Activated naive CD4-positive, alpha-beta T cell treated with anti-CD3 and anti-CD28 coated beads, Interleukin-2, amount 10 ng/mL, durations not matched to agents 7 days and 5 days (primary cell): ENCODE measurements at regions not wholly inside any gene's neighbourhood (a gene's known extent, or its start where the extent isn't known, plus 50 kb on each side); places are given as distances from the start of the nearest gene placed in this dataset.
"Not testable (repeated sequence)": the region's sequence is repeated elsewhere in the genome, so short reads cannot be mapped to it uniquely, and the experiment has no call there.

ENCODE experiments used
- CTCF ChIA-PET: fragments of 350-600 bp; sonication (Branson Sonifier 250); formaldehyde crosslinking; loops from one replicate; lab custom pipeline; 2021; ENCODE audit warnings: antibody characterized with exemption; lab: Charles Lee
- DNase-seq: peaks from one replicate; pipeline ENCODE4 v3.0.0-alpha.2; 2020
- H3K27ac Mint-ChIP-seq: one replicate; pipeline ENCODE4 v1.8.0; 2021; ENCODE audit warnings: mild to moderate bottlenecking, moderate library complexity, mixed read lengths
- H3K27me3 Mint-ChIP-seq: one replicate; pipeline ENCODE4 v1.8.0; 2021; ENCODE audit warnings: mild to moderate bottlenecking, mixed read lengths
- H3K36me3 Mint-ChIP-seq: one replicate; pipeline ENCODE4 v1.8.0; 2021; ENCODE audit warnings: mixed read lengths
- H3K4me1 Mint-ChIP-seq: one replicate; pipeline ENCODE4 v1.8.0; 2021; ENCODE audit warnings: mixed read lengths
- H3K4me3 Mint-ChIP-seq: one replicate; pipeline ENCODE4 v1.8.0; 2021; ENCODE audit warnings: mild to moderate bottlenecking, moderate library complexity, mixed read lengths
- H3K9me3 Mint-ChIP-seq: one replicate; pipeline ENCODE4 v1.8.0; 2021; ENCODE audit warnings: mixed read lengths

GRCh38 chr17:22253007-22253406, 560.7 kb downstream of the KCNJ18 start:
- Mint-ChIP-seq H3K27ac (no peak overlapping the region), H3K36me3 (no peaks in the 10 kb centered on the region), H3K27me3 (no peaks in the 10 kb centered on the region), H3K4me1 (no peaks in the 10 kb centered on the region), H3K4me3 (no peak overlapping the region), H3K9me3 (peaks cover 3% of the 10 kb centered on the region)
- DNase-seq: no peak
- CTCF ChIA-PET: no interaction called here

GRCh38 chr17:22265807-22266206, 573.5 kb downstream of the KCNJ18 start:
- H3K9me3 Mint-ChIP-seq: peaks cover 30% of the 10 kb centered on the region
- no peak overlapping the region for H3K27ac Mint-ChIP-seq
- no peaks in the 10 kb centered on the region for H3K4me1 Mint-ChIP-seq
- H3K27me3 Mint-ChIP-seq: no peaks in the 10 kb centered on the region
- H3K4me3 Mint-ChIP-seq: no peak overlapping the region
- no peak for DNase-seq
- CTCF ChIA-PET: no interaction called here
- no peaks in the 10 kb centered on the region for H3K36me3 Mint-ChIP-seq

DNA sequence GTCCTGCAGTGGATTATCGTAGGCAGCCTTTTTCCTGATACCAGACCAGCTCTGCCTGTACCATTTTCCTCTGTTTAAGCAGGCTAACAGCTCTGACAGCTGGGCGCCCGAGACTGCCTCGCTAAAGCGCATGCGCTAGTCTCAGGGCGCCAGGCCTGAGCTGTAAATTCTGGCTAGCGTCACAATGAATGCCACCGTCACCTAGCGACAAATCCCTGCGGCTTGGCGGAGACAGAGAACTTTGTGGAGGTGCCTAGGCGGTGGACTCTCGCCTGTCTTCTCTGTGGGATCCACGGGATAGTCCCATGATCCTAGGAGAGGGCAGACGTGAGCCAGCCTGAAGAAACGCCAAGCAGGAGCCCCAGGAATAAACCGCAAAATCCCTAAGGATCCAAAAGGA, 573.9 kb downstream of the KCNJ18 start:
- Mint-ChIP-seq H3K27ac (no peak overlapping the region), H3K4me1 (no peaks in the 10 kb centered on the region), H3K9me3 (peaks cover 29% of the 10 kb centered on the region), H3K4me3 (no peak overlapping the region), H3K27me3 (no peaks in the 10 kb centered on the region), H3K36me3 (no peaks in the 10 kb centered on the region)
- no peak for DNase-seq
- CTCF ChIA-PET: no interaction called here

GRCh38 chr17:22267019-22267418, 574.7 kb downstream of the KCNJ18 start:
- Mint-ChIP-seq H3K9me3 (peaks cover 36% of the 10 kb centered on the region), H3K4me3 (no peak overlapping the region), H3K36me3 (no peaks in the 10 kb centered on the region), H3K27me3 (no peaks in the 10 kb centered on the region), H3K4me1 (no peaks in the 10 kb centered on the region), H3K27ac (no peak overlapping the region)
- CTCF ChIA-PET: no interaction called here
- no peak for DNase-seq

GRCh38 chr17:22268214-22268911, 576.0 kb downstream of the KCNJ18 start:
- CTCF ChIA-PET: interaction anchor here (1.2 kb wide), 1 partner anchor 9 kb away, joined by 3 read pairs; no protein-coding TSS in a partner anchor
- Mint-ChIP-seq H3K4me1 (no peaks in the 10 kb centered on the region), H3K27ac (no peak overlapping the region), H3K4me3 (no peak overlapping the region), H3K27me3 (no peaks in the 10 kb centered on the region), H3K36me3 (no peaks in the 10 kb centered on the region), H3K9me3 (peaks cover 37% of the 10 kb centered on the region)
- no peak for DNase-seq

DNA sequence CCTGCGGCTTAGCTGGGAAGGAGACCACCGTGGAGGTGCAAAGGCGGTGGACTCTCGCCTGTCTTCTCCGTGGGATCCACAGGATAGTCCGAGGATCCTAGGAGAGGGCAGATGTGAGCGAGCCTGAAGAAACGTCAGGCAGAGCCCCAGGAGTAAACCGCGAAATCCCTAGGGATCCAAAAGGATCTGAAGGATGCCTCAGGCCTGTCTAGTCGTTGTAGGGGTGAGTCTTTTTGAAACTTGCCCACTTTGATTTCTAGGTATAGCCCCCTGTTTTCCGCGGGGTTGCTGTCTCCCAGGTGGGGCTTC, 576.5 kb downstream of the KCNJ18 start:
- no peak for DNase-seq
- no peaks in the 10 kb centered on the region for H3K27me3 Mint-ChIP-seq
- H3K36me3 Mint-ChIP-seq: no peaks in the 10 kb centered on the region
- H3K9me3 Mint-ChIP-seq: peaks cover 37% of the 10 kb centered on the region
- H3K4me1 Mint-ChIP-seq: no peaks in the 10 kb centered on the region
- no peak overlapping the region for H3K27ac Mint-ChIP-seq
- CTCF ChIA-PET: interaction anchor here (1.2 kb wide), 1 partner anchor 9 kb away, joined by 3 read pairs; no protein-coding TSS in a partner anchor
- H3K4me3 Mint-ChIP-seq: no peak overlapping the region

- DNase-seq: no peak
- Mint-ChIP-seq H3K4me1 (no peaks in the 10 kb centered on the region), H3K9me3 (peaks cover 35% of the 10 kb centered on the region), H3K36me3 (no peaks in the 10 kb centered on the region), H3K27me3 (no peaks in the 10 kb centered on the region), H3K4me3 (no peak overlapping the region), H3K27ac (no peak overlapping the region)
- CTCF ChIA-PET: no interaction called here
Observed at GRCh38 chr17:22270381-22270780, 578.1 kb downstream of the KCNJ18 start.

DNA sequence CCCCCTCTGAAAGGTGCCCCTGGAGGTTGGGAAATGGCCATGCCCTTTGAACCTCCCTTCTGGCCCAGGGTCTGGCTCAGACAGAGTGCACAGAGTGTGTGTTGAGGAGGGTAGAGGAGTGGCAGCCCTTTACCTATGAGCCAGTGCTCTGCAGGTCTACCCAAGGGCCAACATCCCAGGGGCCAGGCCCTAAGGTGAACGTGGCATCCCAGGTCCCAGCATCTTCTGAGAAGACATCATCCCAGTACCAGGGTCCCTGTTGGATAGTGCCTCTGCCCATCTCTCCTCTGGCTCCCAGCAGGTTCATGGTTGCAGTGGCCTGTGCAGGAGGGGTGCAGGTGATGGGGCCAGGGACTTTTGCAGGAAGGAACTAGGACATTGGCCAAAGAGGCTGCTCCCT, 578.5 kb downstream of the KCNJ18 start:
- H3K27ac Mint-ChIP-seq, H3K4me1 Mint-ChIP-seq, H3K27me3 Mint-ChIP-seq, H3K36me3 Mint-ChIP-seq, H3K4me3 Mint-ChIP-seq, DNase-seq, CTCF ChIA-PET: not testable (repeated sequence)
- H3K9me3 Mint-ChIP-seq: peaks cover 36% of the 10 kb centered on the region

GRCh38 chr17:22272363-22273146, 580.2 kb downstream of the KCNJ18 start:
- H3K9me3 Mint-ChIP-seq: peaks cover 38% of the 10 kb centered on the region
- H3K4me3 Mint-ChIP-seq: no peak overlapping the region
- H3K4me1 Mint-ChIP-seq: no peaks in the 10 kb centered on the region
- H3K27me3 Mint-ChIP-seq: no peaks in the 10 kb centered on the region
- H3K27ac Mint-ChIP-seq: no peak overlapping the region
- H3K36me3 Mint-ChIP-seq: no peaks in the 10 kb centered on the region
- CTCF ChIA-PET: no interaction called here
- no peak for DNase-seq

GRCh38 chr17:22273308-22273707, 581.0 kb downstream of the KCNJ18 start:
- peaks cover 37% of the 10 kb centered on the region for H3K9me3 Mint-ChIP-seq
- no peak for DNase-seq
- no peaks in the 10 kb centered on the region for H3K4me1 Mint-ChIP-seq
- H3K36me3 Mint-ChIP-seq: no peaks in the 10 kb centered on the region
- H3K27ac Mint-ChIP-seq: no peak overlapping the region
- CTCF ChIA-PET: no interaction called here
- no peaks in the 10 kb centered on the region for H3K27me3 Mint-ChIP-seq
- no peak overlapping the region for H3K4me3 Mint-ChIP-seq

- CTCF ChIA-PET: no interaction called here
- Mint-ChIP-seq H3K36me3 (no peaks in the 10 kb centered on the region), H3K4me3 (no peak overlapping the region), H3K4me1 (no peaks in the 10 kb centered on the region), H3K27me3 (no peaks in the 10 kb centered on the region), H3K9me3 (peaks cover 17% of the 10 kb centered on the region), H3K27ac (no peak overlapping the region)
- no peak for DNase-seq
Observed at GRCh38 chr17:22277595-22277994, 585.3 kb downstream of the KCNJ18 start.

GRCh38 chr17:22278302-22279275, 586.3 kb downstream of the KCNJ18 start:
- H3K36me3 Mint-ChIP-seq: no peaks in the 10 kb centered on the region
- H3K27me3 Mint-ChIP-seq: no peaks in the 10 kb centered on the region
- H3K4me1 Mint-ChIP-seq: no peaks in the 10 kb centered on the region
- DNase-seq: no peak
- peaks cover 20% of the 10 kb centered on the region for H3K9me3 Mint-ChIP-seq
- no peak overlapping the region for H3K27ac Mint-ChIP-seq
- CTCF ChIA-PET: no interaction called here
- no peak overlapping the region for H3K4me3 Mint-ChIP-seq

- no peaks in the 10 kb centered on the region for H3K36me3 Mint-ChIP-seq
- H3K27me3 Mint-ChIP-seq: no peaks in the 10 kb centered on the region
- CTCF ChIA-PET: no interaction called here
- H3K4me3 Mint-ChIP-seq: no peak overlapping the region
- H3K9me3 Mint-ChIP-seq: peaks cover 9% of the 10 kb centered on the region
- no peak for DNase-seq
- no peaks in the 10 kb centered on the region for H3K4me1 Mint-ChIP-seq
- no peak overlapping the region for H3K27ac Mint-ChIP-seq
Observed at GRCh38 chr17:22286337-22287041, 594.2 kb downstream of the KCNJ18 start.

GRCh38 chr17:22298484-22298951, 606.2 kb downstream of the KCNJ18 start:
- CTCF ChIA-PET, H3K27me3 Mint-ChIP-seq, H3K36me3 Mint-ChIP-seq, H3K4me3 Mint-ChIP-seq, H3K27ac Mint-ChIP-seq, H3K4me1 Mint-ChIP-seq, DNase-seq: not testable (repeated sequence)
- peaks cover 41% of the 10 kb centered on the region for H3K9me3 Mint-ChIP-seq
